C4-2B (cell line): ENCODE measurements at regions not wholly inside any gene's neighbourhood (a gene's known extent, or its start where the extent isn't known, plus 50 kb on each side); places are given as distances from the start of the nearest gene placed in this dataset.

ENCODE experiments used
- H3K27ac ChIP-seq: fragments of 450-650 bp; 2 replicates; pipeline ENCODE4 v1.5.1; 2017
- CTCF ChIP-seq: fragments of 450-650 bp; conservative IDR thresholded peaks from 2 replicates; pipeline ENCODE4 v1.5.1; 2017; ENCODE audit warnings: mild to moderate bottlenecking
- ZFX ChIP-seq: fragments of 450-650 bp; IDR thresholded peaks from 2 replicates; pipeline ENCODE4 v1.6.1; 2017

GRCh38 chr13:73732350-73732749 lies 401.9 kb downstream of the KLF12 start:
- H3K27ac ChIP-seq: no peak overlapping the region
- TF ChIP-seq CTCF: no peak
- no peak for TF ChIP-seq ZFX

GRCh38 chr13:73731564-73731963 lies 402.6 kb downstream of the KLF12 start:
- TF ChIP-seq ZFX: no peak
- TF ChIP-seq CTCF: no peak
- no peak overlapping the region for H3K27ac ChIP-seq

- H3K27ac ChIP-seq: no peak overlapping the region
- TF ChIP-seq CTCF: no peak
- no peak for TF ChIP-seq ZFX
These were observed 404.2 kb downstream of the KLF12 start for GRCh38 chr13:73730014-73730413.

GRCh38 chr13:73729046-73729445 lies 405.2 kb downstream of the KLF12 start:
- no peak for TF ChIP-seq ZFX
- no peak for TF ChIP-seq CTCF
- no peak overlapping the region for H3K27ac ChIP-seq

- TF ChIP-seq ZFX (no peak), CTCF (peak; percentile 19)
- H3K27ac ChIP-seq: no peak overlapping the region
These were observed 412.1 kb downstream of the KLF12 start for GRCh38 chr13:73722120-73722519.

GRCh38 chr13:73721571-73721970 lies 412.6 kb downstream of the KLF12 start:
- no peak overlapping the region for H3K27ac ChIP-seq
- TF ChIP-seq CTCF (no peak), ZFX (no peak)

GRCh38 chr13:73720216-73720840 lies 413.9 kb downstream of the KLF12 start:
- TF ChIP-seq ZFX (no peak), CTCF (no peak)
- H3K27ac ChIP-seq: no peak overlapping the region
